Suprapubic skin (tissue), 4 donors: ENCODE measurements at regions not wholly inside any gene's neighbourhood (a gene's known extent, or its start where the extent isn't known, plus 50 kb on each side); places are given as distances from the start of the nearest gene placed in this dataset.

ENCODE experiments used
- EP300 ChIP-seq: sonication (generic); formaldehyde crosslinking; IDR thresholded peaks from one replicate; pipeline ENCODE4 v1.6.1; 2017; ENCODE audit warnings: antibody characterized with exemption
- POLR2A ChIP-seq, 2 donors: fragments of 450-650 bp; IDR thresholded peaks; one replicate each; pipeline ENCODE4 v1.6.1; 2017; ENCODE audit warnings: antibody characterized with exemption in 2 of 2, mild to moderate bottlenecking in 2 of 2, moderate library complexity in 2 of 2
- POLR2AphosphoS5 ChIP-seq, 3 donors: sonication (generic); formaldehyde crosslinking; IDR thresholded peaks; one replicate each; pipeline ENCODE4 v1.6.1; 2017; ENCODE audit warnings: antibody characterized with exemption in 3 of 3
- TF ChIP-seq, protein P1 (sequence below), 2 donors: fragments of 200-600 bp in 1 of 2; fragments of 450-650 bp in 1 of 2; sonication (generic) in 1 of 2; IDR thresholded peaks; one replicate each; pipeline ENCODE4 v1.5.1; 2016 to 2019; ENCODE audit warnings: antibody characterized with exemption in 2 of 2, mild to moderate bottlenecking in 1 of 2, moderate library complexity in 1 of 2

- TF ChIP-seq, protein P1, sequence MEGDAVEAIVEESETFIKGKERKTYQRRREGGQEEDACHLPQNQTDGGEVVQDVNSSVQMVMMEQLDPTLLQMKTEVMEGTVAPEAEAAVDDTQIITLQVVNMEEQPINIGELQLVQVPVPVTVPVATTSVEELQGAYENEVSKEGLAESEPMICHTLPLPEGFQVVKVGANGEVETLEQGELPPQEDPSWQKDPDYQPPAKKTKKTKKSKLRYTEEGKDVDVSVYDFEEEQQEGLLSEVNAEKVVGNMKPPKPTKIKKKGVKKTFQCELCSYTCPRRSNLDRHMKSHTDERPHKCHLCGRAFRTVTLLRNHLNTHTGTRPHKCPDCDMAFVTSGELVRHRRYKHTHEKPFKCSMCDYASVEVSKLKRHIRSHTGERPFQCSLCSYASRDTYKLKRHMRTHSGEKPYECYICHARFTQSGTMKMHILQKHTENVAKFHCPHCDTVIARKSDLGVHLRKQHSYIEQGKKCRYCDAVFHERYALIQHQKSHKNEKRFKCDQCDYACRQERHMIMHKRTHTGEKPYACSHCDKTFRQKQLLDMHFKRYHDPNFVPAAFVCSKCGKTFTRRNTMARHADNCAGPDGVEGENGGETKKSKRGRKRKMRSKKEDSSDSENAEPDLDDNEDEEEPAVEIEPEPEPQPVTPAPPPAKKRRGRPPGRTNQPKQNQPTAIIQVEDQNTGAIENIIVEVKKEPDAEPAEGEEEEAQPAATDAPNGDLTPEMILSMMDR (IDR thresholded peaks at IDR 0.05), result no peak
- no peak for TF ChIP-seq POLR2AphosphoS5 (IDR thresholded peaks at IDR 0.05)
- no peak for TF ChIP-seq POLR2A (IDR thresholded peaks at IDR 0.05)
- TF ChIP-seq EP300, result no peak
Observed at GRCh38 chr6:90947184-90948064, 360.6 kb upstream of the MAP3K7 start.
